ENCODE measurements at regions not wholly inside any gene's neighbourhood (a gene's known extent, or its start where the extent isn't known, plus 50 kb on each side); places are given as distances from the start of the nearest gene placed in this dataset.
"Not testable (repeated sequence)": the region's sequence is repeated elsewhere in the genome, so short reads cannot be mapped to it uniquely, and the experiment has no call there.

- H3K27ac ChIP-seq (ENCODE audit: insufficient read depth, low read depth, low read length); H3K79me2 ChIP-seq (ENCODE audit: control insufficient read depth, insufficient read depth, low read length); H4K20me1 ChIP-seq (replicated peaks; ENCODE audit: control insufficient read depth, extremely low read depth, insufficient read depth, low read length); BruUV-seq (replicated peaks); H3K4me2 ChIP-seq (ENCODE audit: insufficient read depth, low read length); H3K9ac ChIP-seq (replicated peaks; ENCODE audit: extremely low read depth, insufficient read depth, low read length); DNase-seq (ENCODE audit: low read depth, low spot score); H3K9me3 ChIP-seq (replicated peaks; ENCODE audit: control insufficient read depth, insufficient read depth, low read length); POLR2A ChIA-PET; H3K4me1 ChIP-seq (ENCODE audit: control insufficient read depth, extremely low read depth, insufficient read depth, low read length); FAIRE-seq; H3K36me3 ChIP-seq (ENCODE audit: control insufficient read depth in 2 of 2, extremely low read depth in 1 of 2, insufficient read depth in 2 of 2, low read length in 2 of 2); intact Hi-C loops (cut with micrococcal nuclease); H3K9me1 ChIP-seq (replicated peaks; ENCODE audit: control insufficient read depth, extremely low read depth, insufficient read depth, low read length); H2AFZ ChIP-seq (ENCODE audit: low read depth, low read length); H3K4me3 ChIP-seq (replicated peaks in 1 of 3; ENCODE audit: insufficient read depth in 1 of 3, low read depth in 1 of 3, low read length in 3 of 3); CTCF ChIA-PET; H3K27me3 ChIP-seq (ENCODE audit: control insufficient read depth in 2 of 2, insufficient read depth in 2 of 2, low read length in 2 of 2); dilution Hi-C loops (cut with MboI; ENCODE audit: extremely low pct_ligation_motif_present, low sequenced_read_pairs): not testable (repeated sequence)
These were observed 581.1 kb upstream of the LCORL start for GRCh38 chr4:18602610-18603009.

GRCh38 chr4:18593297-18594002, 571.9 kb upstream of the LCORL start:
- peak overlapping the region; percentile 37 for H2AFZ ChIP-seq (ENCODE audit: low read depth, low read length)
- H3K4me1 ChIP-seq (ENCODE audit: control insufficient read depth, extremely low read depth, insufficient read depth, low read length): no peaks in the 10 kb centered on the region
- no peaks in the 10 kb centered on the region for H3K9me1 ChIP-seq (replicated peaks; ENCODE audit: control insufficient read depth, extremely low read depth, insufficient read depth, low read length)
- peak overlapping the region; percentile 5 for H3K4me2 ChIP-seq (ENCODE audit: insufficient read depth, low read length)
- no peaks in the 10 kb centered on the region for H3K9me3 ChIP-seq (replicated peaks; ENCODE audit: control insufficient read depth, insufficient read depth, low read length)
- no peak overlapping the region for H3K9ac ChIP-seq (replicated peaks; ENCODE audit: extremely low read depth, insufficient read depth, low read length)
- POLR2A ChIA-PET: no interaction called here
- H3K4me3 ChIP-seq (replicated peaks in 1 of 3; ENCODE audit: insufficient read depth in 1 of 3, low read depth in 1 of 3, low read length in 3 of 3): no peak overlapping the region
- H3K27ac ChIP-seq (ENCODE audit: insufficient read depth, low read depth, low read length): no peak overlapping the region
- FAIRE-seq (peak; percentile 96), DNase-seq (ENCODE audit: low read depth, low spot score) (peak; percentile 80)
- BruUV-seq (replicated peaks): no TSS peak
- CTCF ChIA-PET: interaction anchor here (0.6 to 2.6 kb wide), 9 partner anchors 10 to 1121 kb away, joined by 3 to 20 read pairs (median 3); no protein-coding TSS in a partner anchor
- H3K27me3 ChIP-seq (ENCODE audit: control insufficient read depth in 2 of 2, insufficient read depth in 2 of 2, low read length in 2 of 2): no peaks in the 10 kb centered on the region
- no peaks in the 10 kb centered on the region for H3K36me3 ChIP-seq (ENCODE audit: control insufficient read depth in 2 of 2, extremely low read depth in 1 of 2, insufficient read depth in 2 of 2, low read length in 2 of 2)
- dilution Hi-C loops (cut with MboI; ENCODE audit: extremely low pct_ligation_motif_present, low sequenced_read_pairs) (no loop called here), intact Hi-C loops (cut with micrococcal nuclease) (loop anchor here (1.0 to 2.0 kb wide), 8 partner anchors 57 to 1044 kb away; partner anchors contain the start of gene LCORL)
- H3K79me2 ChIP-seq (ENCODE audit: control insufficient read depth, insufficient read depth, low read length): no peaks in the 10 kb centered on the region
- no peak for TF ChIP-seq POLR2AphosphoS5 (IDR thresholded peaks at IDR 0.05; ENCODE audit: insufficient read depth, low read depth, low read length)
- peak; percentile 70 to 73 for TF ChIP-seq CTCF (IDR thresholded peaks at IDR 0.05; ENCODE audit: extremely low read depth in 1 of 2, insufficient read depth in 1 of 2, low read depth in 1 of 2, low read length in 2 of 2)
- no peaks in the 10 kb centered on the region for H4K20me1 ChIP-seq (replicated peaks; ENCODE audit: control insufficient read depth, extremely low read depth, insufficient read depth, low read length)

All from endothelial cell of umbilical vein (primary cell).